HUDEP-2 (cell line): ENCODE measurements at regions not wholly inside any gene's neighbourhood (a gene's known extent, or its start where the extent isn't known, plus 50 kb on each side); places are given as distances from the start of the nearest gene placed in this dataset.
"Not testable (repeated sequence)": the region's sequence is repeated elsewhere in the genome, so short reads cannot be mapped to it uniquely, and the experiment has no call there.

ENCODE experiments used
- DNase-seq, 76 experiments: peaks; one replicate each; lab custom pipeline; 2025; ENCODE audit not compliant: unreplicated experiment in 76 of 76; lab: John Stamatoyannopoulos, UW

DNA sequence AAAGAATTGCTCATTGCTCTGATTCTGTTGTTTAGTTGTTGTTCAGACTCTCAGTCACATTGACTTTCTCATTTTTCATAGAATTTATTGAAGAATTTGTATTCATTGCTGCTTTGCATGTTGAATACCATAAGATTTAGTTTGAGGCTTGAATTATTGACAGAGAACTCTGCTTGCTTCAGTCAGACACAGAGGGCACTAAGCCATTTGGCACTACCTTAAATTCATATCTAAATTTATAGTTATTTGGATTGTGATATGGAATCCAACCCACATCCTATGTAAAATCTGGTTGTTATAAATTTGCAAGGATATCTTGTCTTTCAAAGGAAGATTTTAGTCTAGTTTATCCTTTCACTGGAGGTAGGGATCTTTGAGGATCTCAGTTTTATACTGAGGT lies 1748.6 kb downstream of the BRINP3 start:
- DNase-seq = no peak

DNA sequence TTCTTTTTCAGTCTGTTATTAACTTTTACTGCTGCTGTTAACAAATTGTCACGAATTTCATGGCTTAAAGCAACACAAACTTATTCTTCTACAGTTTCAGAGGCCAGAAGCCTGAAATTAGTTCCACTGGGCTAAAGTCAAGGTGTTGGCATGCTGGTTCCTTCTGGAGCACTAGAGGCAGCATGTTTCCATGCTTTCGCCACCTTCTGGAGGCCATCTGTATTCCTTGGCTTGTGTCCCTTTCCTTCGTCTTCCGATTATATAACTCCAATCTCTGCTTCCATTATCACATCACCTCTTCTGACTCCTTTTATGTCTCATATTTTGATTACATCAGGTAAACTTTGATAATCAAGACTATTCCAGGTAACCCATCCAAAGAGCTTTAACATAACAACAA lies 1742.1 kb downstream of the BRINP3 start:
- no peak for DNase-seq

- not testable (repeated sequence) for DNase-seq
Observed at GRCh38 chr1:188749275-188749674, 1728.4 kb downstream of the BRINP3 start.

DNA sequence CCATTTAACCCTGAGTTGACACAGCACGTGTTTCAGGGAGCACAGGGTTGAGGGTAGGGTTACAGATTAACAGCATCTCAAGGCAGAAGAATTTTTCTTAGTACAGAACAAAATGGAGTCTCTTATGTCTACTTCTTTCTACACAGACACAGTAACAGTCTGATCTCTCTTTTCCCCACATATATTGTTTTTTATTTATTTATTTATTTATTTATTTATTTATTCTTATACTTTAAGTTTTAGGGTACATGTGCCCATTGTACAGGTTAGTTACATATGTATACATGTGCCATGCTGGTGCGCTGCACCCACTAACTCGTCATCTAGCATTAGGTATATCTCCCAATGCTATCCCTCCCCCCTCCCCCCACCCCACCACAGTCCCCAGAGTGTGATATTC lies 1725.6 kb downstream of the BRINP3 start:
- DNase-seq = not testable (repeated sequence)

DNA sequence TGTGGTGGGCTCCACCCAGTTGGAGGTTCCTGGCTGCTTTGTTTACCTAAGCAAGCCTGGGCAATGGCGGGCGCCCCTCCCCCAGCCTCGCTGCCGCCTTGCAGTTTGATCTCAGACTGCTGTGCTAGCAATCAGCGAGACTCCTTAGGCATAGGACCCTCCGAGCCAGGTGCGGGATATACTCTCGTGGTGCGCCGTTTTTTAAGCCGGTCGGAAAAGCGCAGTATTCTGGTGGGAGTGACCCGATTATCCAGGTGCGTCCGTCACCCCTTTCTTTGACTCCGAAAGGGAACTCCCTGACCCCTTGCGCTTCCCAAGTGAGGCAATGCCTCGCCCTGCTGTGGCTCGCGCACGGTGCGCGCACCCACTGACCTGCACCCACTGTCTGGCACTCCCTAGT lies 1719.9 kb downstream of the BRINP3 start:
- not testable (repeated sequence) for DNase-seq

- no peak for DNase-seq
Observed at GRCh38 chr1:188761226-188761625, 1716.4 kb downstream of the BRINP3 start.

GRCh38 chr1:188762166-188762743 lies 1715.4 kb downstream of the BRINP3 start:
- no peak for DNase-seq

DNA sequence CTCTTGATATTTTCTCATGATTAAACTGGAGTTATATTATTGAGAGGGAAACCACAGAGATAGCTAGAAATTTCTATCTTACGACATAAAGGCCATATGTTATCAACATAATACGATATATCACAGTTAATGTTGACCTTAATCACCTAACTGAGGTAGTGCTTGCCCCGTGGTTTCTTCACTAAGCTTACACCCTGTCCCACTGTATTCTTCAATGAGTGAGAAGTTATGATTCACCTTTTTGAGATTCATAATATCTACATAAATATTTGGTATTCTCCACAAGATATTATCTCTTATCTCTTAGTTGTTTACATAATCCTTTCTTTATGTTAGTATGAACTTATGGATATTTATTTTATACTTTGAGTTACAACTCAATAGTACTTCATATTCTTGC lies 1714.1 kb downstream of the BRINP3 start:
- DNase-seq = no peak

DNA sequence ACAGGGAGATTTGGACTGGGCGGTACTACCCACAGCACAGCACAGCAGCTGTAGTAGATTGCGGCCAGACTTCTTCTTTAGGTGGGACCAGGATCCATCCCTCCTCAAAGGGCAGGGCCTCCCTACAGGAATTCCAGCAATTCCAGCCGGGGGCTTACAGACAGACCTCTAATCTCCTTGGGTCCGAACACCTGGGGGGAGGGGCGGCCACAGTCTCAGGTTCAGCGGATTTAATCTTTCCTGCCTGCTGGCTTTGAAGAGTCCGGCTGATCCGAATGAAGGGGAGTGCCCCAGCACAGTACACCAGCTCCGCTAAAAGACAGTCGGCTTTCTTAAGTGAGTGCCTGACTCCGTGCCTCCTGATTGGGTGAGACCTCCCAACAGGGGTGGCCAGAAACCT lies 1708.5 kb downstream of the BRINP3 start:
- no peak for DNase-seq

- DNase-seq = no peak
Observed at GRCh38 chr1:188769936-188770335, 1707.7 kb downstream of the BRINP3 start.

DNA sequence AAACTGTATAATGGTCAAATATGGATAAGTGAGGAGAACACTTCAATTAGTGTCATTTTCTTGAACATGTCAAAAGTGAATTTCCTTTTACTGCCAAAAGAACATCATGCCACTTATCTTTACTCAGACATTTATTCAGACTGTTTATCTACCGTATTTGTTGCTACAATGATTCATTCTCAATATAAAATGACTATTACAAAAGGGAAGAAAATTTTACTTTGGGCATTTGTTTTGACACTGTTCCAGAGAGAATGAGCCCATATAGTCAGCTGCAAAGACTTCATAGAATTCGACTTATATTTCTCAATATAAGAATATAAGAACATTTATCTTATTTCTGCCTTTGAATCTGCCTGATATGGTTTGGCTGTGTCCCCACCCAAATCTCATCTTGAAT lies 1699.1 kb downstream of the BRINP3 start:
- no peak for DNase-seq

DNA sequence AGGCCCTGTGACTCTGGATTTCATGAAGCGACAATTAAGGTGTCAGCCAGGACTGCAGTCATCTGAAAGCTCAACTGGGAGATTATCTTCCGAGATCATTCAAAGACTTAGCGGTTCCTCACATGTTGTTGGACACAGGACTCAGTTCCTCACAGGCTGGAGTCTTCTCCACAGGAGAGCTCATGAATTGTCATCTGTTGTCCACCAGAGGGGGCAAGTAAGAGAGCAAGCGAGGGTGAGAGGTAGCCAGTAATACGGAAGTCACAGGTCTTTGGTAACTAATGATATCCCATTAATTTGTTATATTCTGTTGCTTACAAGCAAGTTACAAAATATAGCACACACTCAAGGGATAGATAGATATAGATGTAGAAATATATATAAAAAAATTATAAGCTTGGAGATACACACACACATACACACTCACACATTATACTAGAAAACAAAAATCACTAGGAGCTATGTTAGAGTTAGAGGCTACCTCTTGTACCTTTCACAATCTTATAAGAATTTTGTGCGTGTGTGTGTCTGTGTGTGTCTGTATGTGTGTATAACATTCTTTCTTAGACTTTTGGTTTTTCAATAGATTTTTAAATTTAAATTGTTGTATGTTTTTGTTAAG lies 1695.3 kb downstream of the BRINP3 start:
- DNase-seq = peak in 15 of 76 experiments; percentile 1 to 63 (median 27)

DNA sequence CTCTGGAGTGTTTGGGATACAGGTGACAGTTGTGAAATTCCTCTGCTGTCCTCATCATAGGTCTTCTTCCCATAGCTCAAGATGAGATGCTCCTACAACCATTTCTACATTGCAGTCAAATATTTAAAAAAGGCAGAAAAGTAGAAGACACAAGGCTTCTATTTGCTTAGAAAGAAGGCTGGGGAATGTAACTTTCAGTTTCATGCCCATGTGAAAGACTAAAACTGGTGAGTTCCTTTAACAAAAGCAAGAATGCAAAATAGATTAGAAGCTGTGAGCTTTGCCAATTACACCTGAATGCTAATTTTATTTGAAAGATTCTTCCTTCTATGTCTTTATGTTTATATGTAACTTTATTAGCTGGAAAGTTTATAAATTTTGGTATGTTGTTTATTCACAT lies 1682.7 kb downstream of the BRINP3 start:
- no peak for DNase-seq

DNA sequence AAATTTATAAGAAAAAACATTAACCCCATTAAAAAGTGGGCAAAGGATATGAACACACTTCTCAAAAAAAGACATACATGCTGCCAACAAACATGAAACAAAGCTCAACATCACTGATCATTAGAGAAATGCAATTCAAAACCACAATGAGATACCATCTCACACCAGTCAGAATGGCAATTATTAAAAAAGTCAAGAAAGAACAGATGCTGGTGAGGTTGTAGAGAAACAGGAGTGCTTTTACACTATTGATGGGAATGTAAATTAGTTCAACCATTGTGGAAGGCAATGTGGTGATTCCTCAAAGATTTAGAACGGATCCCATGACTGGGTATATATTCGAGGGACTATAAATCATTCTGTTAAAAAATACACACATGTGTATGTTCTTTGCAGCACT lies 1665.5 kb downstream of the BRINP3 start:
- not testable (repeated sequence) for DNase-seq

- not testable (repeated sequence) for DNase-seq
Observed at GRCh38 chr1:188812836-188813573, 1664.7 kb downstream of the BRINP3 start.

DNA sequence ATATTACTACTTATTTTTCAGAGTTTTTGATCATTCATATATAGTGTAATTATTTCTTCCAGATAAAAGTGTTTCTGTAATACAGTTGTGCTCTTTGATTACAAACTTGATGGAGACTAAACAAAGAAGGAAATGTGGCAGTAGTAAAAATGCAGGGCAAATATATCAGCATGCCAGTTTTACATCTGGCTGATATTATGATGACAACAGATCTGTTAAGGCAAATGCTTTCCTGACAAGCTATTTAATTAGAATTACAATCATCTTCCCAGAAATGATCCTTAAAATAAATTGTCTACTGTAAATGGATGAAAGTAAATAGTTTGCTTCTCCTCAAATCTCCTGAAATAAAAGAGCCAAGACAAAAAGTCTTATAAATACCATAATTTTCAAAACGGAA lies 1659.8 kb downstream of the BRINP3 start:
- no peak for DNase-seq

DNA sequence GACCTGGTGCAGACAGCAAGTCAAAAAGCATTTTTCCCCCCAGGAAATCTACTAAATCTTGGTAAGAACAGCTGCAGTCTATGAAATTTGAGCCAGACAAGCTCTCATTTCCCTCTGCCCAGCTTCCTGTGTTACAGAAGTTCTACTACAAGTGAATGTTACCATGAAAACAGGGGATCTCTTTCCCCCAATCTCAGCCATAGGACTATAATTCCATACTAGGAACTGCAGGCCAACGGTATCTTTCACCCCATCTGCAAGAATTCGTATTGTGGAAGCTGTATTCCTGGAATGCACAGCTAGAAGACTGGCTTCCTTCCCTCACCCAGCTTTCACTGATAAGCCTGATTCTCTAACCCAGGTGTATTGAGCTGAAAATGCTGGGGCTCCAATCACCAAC lies 1655.4 kb downstream of the BRINP3 start:
- no peak for DNase-seq

DNA sequence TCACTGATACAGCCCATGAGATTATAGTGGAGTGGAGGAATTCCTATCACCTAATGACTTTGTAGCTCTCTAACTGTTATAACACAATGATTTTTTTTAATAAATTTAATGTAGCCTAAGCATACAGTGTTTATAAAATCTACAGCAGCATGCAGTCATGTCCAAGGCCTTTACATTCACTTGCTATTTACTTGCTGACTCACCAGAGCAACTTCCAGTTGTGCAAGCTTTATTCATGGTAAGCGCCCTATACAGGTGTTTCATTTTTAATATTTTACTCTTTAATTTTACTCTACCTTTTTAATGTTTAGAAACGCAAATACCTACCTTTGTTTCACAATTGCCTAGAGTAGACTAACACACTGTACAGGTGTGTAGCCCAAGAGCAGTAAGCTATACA lies 1652.2 kb downstream of the BRINP3 start:
- no peak for DNase-seq

DNA sequence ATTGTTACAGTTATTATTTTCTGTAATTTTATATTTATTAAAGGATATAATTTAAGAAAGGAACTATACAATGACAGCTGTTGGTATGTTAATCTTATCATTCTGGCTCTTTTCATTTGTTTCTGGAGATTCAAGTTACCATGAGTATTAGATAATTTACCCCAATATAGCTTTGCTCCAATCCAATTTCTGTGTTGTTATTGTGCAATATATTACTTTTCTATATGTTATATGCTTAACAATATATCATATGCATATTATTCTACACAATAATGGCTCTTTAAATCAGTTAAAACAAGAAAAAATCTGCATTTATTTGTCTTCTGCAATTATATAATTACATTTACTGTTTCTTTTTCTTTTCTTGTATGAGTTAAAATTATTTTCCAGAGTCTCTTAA lies 1650.9 kb downstream of the BRINP3 start:
- no peak for DNase-seq

DNA sequence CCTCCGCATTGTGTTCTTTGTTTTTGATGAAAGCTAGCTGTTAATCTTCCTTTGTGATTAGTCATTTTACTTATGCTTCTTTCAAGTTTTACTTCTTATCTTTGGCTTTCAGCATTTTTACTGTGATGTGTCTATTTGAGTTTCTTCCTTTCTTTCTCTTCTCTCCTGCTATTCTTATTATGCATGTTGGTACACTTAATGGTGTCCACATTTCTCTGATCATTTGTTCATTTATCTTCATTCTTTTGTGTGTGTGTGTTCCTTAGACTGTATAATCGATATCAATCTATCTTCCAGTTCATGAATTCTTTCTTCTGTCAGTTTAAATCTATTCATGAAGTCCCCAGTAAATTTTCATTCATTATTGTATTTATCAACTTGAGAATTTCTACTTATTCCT lies 1650.3 kb downstream of the BRINP3 start:
- DNase-seq = no peak

DNA sequence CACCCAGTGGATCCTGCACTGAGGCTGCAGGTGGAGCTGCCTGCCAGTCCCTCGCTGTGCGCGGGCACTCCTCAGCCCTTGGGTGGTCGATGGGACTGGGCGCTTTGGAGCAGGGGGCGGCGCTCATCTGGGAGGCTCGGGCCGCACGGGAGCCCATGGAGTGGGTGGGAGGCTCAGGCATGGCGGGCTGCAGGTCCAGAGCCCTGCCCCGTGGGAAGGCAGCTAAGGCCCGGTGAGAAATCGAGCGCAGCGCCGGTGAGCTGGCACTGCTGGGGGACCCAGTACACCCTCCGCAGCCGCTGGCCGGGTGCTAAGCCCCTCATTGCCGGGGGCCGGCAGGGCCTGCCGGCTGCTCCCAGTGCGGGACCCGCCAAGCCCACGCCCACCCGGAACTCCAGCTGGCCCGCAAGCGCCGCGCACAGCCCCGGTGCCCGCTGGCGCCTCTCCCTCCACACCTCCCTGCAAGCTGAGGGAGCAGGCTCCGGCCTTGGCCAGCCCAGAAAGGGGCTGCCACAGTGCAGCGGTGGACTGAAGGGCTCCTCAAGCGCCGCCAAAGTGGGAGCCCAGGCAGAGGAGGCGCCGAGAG lies 1636.5 kb downstream of the BRINP3 start:
- not testable (repeated sequence) for DNase-seq

DNA sequence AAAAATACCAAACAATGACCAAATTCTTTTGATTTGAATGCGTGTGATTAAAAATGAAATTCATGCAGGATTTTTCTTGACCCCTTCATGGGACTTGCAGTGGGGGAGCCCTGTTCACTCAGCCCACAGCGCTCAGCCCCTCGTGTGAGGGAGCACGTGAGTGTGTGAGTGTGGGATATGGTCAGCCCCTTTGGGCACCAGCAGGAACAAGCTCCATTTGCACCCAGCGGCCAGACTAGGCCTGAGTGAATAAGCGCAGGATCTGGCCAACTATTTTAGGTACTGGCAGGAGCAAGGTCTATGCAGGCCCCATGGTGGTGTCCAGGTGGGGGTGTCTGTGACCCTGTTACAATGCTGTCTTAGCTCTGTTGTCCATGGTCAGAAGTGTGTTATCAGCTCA lies 1631.2 kb downstream of the BRINP3 start:
- peak in 1 of 76 experiments; percentile 5 for DNase-seq
